GM18499 (cell line): ENCODE measurements at regions not wholly inside any gene's neighbourhood (a gene's known extent, or its start where the extent isn't known, plus 50 kb on each side); places are given as distances from the start of the nearest gene placed in this dataset.

Experiments
- ATAC-seq: cut with Tn5 transposase; IDR thresholded peaks from one replicate; pipeline ENCODE4 v1.9.1; 2021; ENCODE audit warnings: moderate number of reproducible peaks; ENCODE audit not compliant: insufficient read depth, unreplicated experiment

DNA sequence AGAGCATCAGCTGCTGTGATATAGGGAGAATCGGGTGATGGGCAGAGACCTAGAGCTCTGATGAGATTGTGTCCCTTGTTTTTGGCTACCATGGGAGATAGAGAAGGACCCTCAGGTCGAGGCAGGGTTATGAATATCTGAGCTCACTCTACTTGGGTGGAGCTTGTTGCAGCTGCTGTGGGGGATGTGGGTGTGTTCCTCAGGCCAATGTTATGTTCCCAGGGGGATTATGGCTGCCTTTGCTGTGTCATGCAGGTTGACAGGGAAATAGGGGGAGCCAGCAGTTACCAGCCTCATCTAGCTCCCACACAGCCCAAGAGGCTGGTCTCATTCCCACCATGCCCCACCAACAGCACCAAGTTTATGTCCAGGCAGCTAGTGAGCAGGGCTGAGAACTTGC is 131.5 kb downstream of the TRIM42 start:
- ATAC-seq, result no peak

DNA sequence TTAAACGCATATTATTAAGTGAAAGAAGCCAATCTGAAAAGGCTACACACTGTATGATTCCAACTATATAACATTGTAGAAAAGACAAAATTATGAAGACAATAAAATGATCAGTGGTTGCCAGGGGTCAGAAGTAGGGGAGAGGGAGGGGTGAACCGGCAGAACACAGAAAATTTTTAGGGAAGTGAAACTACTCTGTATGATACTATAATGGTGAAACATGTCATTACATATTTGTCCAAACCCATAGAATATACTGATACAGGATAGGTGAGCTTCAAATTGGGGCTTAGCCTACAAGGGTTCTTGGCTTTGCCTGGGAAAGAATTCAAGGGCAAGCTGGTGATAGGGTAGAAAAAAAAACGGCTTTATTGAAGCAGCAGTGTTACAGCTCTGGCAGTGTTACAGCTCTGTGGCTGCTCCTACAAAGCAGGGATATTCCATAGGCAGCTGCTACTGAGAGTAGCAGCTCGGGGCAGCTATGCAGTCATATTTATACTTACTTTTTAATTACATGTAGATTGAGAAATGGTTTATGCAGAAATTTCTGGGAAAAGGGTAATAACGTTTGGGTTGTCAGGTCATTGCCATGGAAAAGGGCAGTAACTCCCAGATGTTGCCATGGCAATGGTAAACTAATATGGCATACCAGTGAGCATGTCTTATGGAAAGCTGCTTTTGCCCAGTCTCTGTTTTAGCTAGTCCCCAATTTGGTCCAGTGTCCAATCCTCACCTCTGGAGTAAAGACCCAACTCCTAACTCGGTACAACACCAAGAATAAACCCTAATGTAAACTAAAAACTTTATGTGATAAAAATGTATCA is 125.1 kb upstream of the SLC25A36 start:
- peak; percentile 89 for ATAC-seq

DNA sequence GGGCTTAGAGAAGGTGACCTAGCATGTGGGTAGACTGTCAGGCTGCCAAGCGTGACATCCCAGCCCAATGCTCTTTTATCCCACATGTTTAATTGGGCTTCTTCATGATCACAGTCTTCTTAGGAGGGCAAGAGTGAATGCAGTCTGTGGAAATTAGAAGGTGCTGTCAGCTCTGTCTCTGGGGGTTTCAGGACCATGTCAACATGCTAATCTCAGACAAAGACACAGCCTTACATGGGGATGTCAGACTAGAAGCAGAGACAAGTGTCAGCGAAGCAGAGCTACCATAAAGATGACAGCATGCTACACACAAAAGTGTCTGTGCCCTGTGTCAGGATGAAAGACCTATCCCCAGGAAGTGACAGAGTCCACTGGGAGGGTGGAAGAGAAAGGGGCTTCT is 120.1 kb upstream of the SLC25A36 start:
- no peak for ATAC-seq

DNA sequence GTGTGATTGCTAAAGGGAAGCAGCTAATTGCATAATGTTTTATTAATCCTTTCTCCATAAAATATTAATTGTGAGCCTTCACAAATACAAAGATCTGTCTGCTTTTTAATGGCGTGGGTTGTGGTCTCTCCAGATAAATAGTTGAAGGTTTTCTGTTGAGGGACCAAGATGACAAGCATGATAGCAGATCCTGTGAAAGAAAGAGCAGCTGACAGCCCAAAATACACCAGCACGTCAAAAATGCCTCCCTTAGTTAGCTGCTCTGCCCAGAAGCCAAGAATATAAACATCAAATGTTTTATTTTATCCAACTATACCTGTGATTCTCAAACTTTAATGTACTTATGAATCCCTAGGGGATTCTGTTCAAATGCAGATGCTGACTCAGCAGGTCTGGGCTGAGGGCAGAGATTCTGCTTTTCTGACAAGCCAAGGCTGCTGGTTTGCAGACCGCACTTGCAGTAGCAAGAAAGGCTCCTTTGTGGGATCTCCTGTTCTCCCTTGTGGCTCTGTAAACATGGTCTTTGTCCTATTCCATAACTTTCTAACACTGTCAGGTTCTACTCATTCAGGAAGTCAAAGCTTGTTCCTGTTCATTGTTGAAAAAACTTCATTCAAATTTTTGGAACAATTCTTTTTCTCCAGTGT is 119.1 kb upstream of the SLC25A36 start:
- ATAC-seq, result no peak

DNA sequence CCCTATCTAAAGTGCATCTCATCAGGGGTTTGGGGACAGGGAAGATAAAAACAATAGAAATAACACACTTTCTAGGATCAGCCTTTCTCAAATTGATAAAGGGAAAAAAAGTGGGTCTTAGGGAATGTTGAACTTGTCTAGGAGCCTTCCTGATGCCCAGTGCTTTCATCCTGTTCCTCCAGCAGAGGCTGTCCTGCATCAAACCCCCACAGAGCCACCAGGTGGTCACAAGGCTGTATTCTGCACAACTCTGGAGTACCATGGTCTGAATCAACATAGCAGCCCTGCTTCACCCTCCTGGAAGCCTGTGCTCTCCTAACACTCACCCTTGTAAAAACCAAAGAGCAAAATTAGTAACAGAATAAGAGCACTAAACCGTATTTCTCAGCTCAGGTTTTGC is 118.5 kb upstream of the SLC25A36 start:
- ATAC-seq, result no peak

DNA sequence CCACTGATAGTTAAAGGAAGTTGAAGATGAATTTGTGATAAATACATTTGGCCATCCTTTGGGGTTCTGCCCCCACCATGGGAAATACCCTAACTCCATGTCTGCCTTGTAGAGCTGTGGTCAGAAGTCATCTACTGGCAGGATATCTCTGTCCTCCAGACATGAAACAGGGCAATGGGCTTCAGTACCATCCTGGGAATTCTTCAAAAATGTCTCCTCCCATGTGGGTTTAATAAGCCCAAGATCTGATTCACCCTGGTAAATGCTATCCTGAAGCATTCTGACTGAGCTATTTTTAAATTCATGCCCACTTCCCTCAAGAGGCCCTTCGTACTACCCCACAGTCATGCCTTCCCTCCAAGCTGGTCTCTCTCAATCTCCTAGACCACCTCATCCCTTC is 113.7 kb upstream of the SLC25A36 start:
- ATAC-seq, result no peak

DNA sequence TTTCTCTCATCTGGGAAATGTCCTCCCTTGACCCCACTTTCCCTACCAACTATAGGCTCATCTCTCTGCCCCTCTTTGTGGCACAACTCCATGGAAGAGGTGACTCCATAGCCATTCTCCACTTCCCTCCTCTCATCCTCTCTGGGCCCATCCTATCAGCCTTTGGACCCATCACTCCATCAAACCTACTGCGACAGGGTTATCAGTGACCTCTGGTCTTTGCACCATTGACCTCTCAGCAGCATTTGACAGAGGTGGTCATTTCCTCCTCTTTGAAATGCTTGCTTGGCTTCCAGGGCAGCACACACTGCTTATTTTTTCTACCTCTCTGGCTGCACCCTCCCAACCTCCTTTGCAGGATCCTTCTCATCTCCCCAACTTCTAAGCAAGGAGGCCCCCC is 113.1 kb upstream of the SLC25A36 start:
- ATAC-seq, result no peak

DNA sequence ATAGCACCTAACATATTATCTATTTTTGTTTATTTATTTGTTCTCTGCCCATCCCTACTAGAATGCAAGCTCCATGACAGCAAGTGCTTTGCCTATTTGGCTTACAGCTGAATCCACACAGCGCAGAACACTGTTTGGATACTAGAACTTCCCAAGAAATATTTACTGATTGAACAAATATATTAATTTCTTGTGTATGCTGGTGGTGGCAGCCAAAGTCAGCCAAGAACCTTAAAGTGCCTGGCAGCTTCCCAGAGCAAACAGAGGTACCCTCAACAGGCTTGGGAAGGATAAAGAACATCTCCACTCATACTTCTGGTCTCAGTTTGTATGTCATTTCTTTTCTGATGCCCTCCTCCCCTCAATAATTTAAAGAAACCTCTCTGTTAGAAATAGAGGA is 111.8 kb upstream of the SLC25A36 start:
- no peak for ATAC-seq

DNA sequence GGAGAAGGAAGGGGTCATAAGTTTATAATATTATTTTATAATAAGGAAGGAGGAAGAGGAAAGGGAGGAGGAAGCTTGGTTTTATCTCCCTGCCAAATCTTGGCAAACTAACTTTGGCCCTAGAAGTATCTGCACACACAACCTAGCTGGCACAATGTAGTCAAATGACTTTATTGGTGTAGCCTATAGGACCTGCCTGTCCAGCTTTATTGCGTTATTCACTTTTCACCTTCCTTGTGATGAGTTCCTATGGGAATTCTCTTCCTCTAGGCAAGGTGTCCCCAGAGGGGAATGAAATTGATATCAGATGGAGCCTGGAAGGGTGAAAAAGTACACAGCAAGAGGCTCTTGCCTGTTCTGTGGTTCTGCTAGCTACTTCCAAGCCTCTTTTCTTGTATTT is 111.2 kb upstream of the SLC25A36 start:
- ATAC-seq, result no peak

DNA sequence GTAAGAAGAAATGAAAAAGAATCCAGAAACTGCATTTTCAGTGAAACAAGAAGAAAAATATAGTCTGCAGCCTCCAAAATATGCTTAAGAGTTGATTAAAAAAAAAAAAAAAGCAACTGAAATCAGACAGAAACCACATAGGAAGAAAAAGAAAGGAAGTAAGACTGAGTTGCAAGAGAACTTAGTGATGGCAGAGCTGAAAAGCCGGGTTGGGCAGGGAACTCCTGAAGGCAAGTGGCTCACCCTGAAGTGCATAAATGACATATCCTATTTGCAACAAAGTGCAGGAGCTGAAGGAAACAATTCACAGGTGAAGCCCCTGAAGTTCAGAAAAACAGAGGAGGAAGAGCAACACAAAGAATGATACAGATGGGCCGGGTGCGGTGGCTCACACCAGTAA is 108.8 kb upstream of the SLC25A36 start:
- ATAC-seq, result no peak

DNA sequence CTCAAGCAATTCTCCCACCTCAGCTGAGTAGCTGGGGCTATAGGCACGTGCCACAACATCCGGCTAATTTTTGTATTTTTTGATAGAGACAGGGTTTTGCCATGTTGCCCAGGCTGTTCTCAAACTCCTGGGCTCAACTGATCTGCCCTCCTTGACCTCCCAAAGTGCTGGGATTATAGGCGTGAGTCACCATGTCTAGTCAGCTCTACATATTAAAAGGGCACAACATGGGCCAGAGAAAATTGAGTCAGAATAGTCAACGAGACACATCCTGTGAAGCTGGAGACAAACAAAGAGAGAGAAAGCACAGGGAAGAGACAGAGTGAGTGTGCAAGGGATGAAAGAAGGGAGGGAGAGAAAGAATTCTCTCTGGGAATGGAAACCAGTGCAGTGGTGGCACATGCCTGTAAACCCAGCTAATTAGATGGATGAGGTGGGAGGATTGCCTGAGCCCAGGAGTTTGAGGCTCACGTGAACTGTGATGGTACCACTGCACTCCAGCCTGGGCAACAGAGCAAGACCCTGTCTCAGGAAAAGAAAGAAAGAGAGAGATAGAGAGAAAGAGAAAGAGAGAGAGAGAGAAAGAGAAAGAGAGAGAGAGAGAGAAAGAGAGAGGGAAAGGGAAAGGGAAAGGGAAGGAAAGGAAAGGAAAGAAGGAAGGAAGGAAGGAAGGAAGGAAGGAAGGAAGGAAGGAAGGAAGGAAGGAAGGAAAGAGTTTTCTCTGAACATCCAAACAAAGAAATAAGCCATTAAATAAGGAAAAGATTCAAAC is 107.2 kb upstream of the SLC25A36 start:
- ATAC-seq, result no peak

DNA sequence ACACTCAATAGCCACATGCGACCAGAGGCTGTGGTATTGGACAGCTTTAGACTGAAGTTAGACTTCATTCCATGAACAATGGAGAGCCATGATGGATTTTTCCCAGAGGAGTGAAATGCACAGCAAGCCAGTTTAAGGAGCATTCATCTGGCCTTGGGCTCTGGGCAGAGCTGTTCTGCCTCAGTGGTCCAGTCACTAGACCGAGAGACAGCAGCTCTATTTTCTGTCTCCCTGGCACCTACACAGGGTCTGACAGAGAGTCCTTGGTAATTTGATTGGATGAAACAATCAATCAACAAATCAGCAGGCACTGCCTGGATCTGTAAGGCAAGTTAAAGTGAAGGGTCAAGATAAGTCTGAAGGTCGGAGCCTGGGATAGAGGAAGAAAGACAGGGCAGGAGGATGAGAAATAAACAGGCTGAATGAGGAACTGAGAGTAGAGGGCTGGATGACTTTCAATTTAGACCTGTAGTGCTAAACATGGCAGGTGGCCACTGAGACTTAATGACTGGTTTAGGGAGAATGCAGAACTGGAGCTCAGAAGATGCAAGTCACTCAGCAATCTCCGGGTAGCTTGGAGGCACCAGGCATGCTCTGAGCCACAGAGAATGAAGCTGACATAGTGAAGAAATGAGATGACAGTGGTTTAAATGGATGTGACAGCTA is 98.5 kb upstream of the SLC25A36 start:
- peak; percentile 95 for ATAC-seq

DNA sequence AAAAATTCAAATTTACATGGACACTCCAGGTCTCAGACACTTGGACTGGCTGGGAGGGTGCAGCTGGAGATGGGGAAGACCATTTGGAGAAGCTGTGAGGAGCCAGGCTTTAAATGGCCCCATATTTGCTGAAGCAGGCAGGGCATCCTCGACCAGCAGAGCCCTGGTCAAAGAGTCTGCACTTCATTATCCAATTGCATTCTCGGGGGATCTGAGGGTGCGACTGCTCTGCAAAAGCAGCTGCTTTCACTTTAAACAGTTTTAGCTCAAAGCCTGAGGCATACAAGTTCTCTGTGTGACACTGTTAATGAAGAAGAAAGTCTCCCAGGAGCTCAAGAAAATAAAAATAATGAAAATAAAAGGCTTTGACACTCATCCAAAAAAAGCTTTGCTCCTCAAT is 98.0 kb upstream of the SLC25A36 start:
- ATAC-seq, result no peak

DNA sequence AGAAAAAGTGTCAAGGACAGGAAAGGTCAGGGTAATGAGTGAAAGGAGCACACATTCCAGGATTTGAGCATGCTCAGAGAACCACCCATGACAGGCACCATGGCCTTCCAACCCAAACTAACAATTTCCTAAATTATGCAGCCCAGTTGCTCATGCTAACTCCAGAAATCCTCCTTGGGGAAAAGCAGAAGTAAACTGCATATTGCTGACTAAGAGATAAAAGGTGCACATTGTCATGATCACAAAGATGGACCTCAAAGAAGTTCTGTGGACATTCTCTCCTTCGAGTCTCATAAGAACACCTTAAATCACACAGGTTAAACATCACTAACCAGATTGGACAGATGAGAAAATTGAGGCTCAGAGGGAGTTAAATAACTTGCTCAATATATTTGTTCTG is 97.6 kb upstream of the SLC25A36 start:
- ATAC-seq, result no peak

DNA sequence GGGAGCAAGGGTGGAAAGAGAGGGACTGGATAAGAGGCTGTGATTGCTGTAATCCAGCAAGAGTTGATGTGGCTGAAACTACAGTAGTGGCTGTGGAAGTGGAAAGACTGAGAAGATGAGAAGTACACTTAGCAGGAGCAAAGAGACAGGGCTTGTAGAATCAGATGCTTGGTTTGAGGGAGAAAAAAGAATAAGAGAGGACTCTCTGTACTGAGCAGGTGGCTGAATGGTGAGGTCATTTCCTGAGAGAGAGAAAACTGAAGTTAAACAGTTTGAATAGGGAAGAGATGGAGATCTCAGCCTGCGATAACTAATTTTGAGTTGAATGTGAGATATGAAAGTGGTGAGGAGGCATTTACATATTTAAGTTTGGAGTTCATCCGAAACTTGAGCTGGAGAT is 95.8 kb upstream of the SLC25A36 start:
- ATAC-seq, result no peak

DNA sequence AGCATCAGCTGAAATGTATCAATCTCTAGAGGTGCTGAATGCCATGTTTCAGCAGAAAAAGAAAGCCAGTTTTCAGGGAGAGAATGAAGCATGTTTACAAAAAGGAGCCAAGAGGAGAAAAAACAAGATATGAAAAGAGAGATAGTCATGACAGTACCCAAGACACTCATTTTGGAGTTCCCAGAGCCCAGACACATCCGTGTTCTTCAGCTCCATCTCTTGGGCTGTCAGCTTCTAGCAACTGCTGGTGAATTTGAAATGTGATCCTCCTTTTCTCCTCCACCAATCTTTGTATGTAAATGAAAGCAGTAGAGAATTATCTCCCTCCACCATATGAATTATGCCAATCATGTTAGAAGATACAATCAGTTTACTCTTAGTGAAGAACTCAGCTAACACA is 93.0 kb upstream of the SLC25A36 start:
- ATAC-seq, result no peak

DNA sequence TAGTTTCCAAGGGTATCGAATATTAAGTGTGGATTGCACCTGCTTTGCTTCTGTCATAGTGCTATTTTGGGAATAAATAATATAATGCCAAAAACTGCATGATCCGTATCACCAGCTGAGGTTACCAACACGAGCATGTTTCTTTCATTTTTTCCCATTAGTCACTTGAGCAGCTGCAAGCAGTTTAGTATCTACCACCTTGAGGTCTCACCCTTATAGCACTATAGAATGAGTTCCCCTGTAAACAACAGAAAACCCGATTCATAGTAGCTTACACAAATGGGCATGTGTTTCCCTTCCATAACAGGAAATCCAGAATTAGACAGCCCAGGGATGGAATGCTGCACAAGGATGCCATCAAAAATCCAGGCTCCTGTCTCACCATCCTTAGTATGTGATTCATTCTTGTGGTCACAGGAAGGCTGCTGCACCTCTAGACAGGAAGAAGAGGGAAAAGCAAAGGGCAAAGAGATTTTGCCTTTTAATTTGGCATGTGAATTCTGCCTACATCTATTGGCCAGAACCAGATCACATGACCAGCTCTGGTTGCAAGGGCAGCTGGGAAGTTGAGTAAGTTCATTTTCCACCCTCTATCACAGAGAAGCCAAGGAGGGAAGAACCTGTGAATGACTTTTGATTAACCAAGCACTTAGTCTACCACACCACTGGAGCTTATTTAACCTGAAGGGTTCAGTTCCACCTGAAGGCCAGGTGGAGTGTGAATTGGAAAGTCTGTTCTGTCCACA is 91.3 kb upstream of the SLC25A36 start:
- ATAC-seq, result no peak

DNA sequence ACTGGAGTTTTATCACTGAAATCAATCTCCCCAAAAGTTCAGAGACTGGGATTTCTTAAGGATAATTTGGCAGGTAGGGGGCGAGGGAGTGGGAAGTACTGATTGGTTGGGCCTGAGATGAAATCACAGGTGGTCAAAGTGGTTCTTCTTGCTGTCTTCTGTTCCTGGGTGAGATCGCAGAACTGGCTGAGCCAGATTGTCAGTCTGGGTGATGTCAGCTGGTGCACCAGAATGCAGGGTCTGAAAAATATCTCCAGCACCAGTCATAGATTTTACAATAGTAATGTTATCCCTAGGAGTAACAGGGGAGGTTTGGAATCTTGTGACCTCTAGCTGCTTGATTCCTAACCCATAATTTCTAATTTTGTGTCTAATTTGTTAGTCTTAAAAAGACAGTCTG is 86.7 kb upstream of the SLC25A36 start:
- no peak for ATAC-seq

DNA sequence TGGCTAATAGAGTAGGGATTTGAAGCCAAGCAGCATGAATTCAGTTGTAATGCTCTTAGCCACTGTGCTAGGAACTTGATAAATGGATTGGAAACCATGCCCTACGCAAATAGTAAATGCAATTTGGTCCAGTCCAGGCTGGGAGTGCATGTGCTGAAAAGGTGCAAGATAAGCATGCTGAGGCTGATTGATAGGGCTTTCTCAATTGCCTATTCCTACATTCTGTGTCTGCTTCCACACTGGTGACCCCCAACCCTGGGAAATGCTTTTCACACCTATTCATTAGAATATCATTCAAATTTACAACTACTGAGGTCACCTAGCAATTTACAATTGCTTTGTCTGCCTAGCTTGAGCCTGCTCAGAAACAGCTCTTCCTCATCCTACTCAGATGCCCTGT is 84.7 kb upstream of the SLC25A36 start:
- ATAC-seq, result no peak

DNA sequence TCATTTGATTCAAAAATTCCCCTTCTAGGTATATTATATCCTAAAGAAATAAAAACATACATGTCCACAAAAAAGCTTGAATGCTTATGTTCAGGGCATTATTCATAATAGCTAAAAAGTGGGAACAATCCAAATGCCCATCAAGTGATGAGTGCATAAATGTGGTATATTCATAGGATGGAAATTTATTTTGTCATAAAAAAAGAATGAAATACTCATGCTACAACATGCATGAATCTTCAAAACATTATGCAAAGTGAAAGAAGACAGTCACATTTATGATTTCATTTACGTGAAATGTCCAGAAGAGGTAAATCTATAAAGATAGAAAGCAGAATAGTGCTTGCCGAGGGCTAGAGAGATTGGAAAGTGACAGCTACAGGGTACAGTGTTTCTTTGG is 83.6 kb upstream of the SLC25A36 start:
- no peak for ATAC-seq
